GM19463 (cell line): ENCODE measurements at regions not wholly inside any gene's neighbourhood (a gene's known extent, or its start where the extent isn't known, plus 50 kb on each side); places are given as distances from the start of the nearest gene placed in this dataset.
"Not testable (repeated sequence)": the region's sequence is repeated elsewhere in the genome, so short reads cannot be mapped to it uniquely, and the experiment has no call there.

Experiments used
- ATAC-seq: cut with Tn5 transposase; IDR thresholded peaks from one replicate; pipeline ENCODE4 v1.9.1; 2021; ENCODE audit warnings: mild to moderate bottlenecking, moderate library complexity; ENCODE audit not compliant: unreplicated experiment

DNA sequence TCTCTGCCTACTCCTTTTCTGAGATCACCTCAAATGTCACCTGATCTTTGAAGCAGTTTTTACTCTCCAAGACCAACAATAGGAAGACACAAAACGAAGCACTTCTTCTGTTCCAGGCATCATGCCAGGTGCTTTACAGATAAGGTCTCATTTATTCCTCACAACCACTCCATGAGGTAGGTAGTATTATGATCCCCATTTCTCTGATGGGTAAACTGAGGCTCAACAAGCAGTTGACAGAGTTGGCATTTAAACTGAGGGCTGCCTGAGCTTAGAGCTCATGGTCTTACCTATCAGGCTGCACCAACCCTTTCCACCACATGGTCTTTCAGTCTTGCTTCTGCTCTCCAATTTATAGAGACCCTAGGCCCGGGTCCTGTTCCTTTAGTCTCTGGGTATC is 147.2 kb upstream of the JUN start:
- no peak for ATAC-seq

DNA sequence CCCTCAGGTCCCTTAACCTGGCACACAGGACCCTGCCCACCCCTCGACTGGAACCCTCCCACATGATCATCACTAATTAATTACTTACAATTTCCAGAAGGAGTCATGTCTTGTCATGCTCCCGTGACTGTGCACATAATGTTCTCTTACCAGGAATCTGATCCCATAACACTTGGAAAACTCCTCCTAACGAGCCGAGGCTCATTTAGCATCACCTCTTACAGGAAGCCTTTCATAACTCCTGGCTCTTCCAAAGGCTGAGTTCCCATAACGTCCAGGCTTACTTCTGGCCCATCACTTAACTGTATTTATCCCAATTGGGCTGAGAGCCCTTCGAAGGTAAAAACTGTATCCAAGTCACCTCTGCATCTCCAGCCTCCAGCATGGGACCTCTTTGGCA is 147.9 kb upstream of the JUN start:
- ATAC-seq, result no peak

DNA sequence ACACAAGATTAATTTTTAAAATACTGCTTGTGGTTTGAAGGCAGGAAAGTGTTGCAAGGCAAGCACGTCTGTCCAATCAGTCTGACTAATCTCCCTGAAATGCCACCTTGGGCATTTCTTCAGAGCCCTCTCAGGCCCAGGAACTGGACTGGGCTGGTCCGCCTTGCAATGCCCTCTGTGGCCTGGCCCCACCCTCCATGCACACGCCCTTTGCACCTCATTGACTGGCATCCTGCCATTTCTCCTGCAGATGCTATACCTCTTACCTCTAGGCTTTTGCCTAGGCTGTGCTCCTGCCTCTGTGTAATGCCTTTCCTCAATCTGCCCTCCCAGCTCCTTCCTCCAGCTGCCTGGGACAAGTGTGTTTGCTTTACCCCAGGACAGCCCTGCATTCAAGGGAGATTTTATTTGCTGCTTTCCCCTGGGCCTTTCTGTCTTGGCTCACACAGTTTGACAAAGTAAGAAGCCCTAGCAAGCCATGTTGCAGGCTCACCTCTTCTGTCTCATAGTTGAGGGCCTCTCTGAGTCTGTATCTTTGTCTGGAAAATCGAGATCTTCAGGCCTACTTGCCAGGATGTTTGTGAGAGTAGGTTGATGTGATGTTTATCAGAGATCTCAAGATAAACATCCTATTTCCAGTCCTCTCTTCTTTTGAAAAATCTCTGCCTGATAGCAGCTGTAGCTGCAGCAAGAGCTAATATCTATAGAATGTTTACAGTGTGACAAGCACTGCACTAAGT is 149.2 kb upstream of the JUN start:
- no peak for ATAC-seq

DNA sequence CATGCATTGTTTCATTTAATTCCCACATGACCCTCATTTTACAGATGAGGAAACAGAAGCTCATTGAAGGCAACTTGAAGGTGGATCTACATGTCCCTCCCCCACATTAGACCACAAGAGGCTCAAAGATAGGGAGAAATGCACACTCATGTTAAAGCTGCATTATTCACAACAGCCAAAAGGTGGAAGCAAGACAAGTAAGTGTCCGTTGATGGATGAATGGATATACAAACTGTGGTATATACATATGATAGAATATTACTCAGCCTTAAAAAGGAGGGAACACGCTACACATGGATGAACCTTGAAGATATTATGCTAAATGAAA is 149.7 kb upstream of the JUN start:
- no peak for ATAC-seq

DNA sequence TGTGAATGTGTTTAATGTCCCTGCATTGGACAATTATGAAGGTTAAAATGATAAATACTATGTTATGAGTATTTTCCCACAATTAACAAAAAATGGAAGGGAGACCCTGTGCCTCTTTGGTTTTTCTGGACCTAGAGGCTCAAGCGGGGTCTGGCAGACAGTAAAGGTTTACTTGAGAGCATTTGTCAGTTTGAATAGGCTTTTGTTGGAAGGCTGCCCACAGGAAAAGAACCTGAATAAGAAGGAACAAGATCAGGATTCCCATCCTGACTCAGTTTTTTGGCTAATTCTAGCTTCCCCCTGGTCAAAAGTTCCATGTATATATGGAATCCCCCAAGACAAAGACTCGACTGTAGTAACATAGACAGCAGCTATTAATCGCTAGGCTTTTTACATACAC is 150.9 kb upstream of the JUN start:
- ATAC-seq, result no peak

DNA sequence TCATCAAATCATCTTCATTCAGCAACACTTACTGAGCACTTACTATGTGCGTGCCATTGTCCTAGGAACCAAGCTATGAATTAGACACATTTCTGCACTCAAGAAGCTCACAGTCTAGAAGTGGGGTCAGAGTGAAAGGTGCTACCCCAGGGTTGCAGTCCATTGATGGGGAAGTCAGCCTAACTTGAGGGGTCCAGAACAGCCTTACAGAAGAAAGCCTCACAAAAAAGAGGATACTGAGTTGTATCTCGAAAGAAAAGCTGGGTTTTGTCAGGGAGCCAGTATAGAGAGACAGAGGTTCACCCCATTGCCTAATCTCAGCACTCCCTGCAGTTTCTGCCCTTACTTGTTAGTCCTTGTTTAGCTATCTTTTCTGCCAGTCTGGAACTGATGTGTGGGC is 153.1 kb upstream of the JUN start:
- ATAC-seq, result no peak

DNA sequence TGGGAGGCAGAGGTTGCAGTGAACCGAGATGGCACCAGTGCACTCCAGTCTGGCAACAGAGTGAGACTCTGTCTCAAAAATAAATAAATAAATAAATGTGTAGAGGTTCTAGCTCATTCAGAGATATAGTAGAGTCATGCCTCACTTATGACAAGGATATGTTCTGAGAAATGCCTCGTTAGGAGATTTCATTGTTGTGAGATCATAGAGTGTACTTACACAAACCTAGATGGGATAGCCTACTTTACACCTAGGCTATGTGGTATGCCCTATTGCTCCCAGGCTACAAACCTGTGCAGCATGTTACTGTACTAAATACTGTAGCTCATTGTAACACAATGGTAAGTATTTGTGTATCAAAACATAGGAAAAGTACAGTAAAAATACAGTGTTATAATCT is 155.3 kb upstream of the JUN start:
- no peak for ATAC-seq

DNA sequence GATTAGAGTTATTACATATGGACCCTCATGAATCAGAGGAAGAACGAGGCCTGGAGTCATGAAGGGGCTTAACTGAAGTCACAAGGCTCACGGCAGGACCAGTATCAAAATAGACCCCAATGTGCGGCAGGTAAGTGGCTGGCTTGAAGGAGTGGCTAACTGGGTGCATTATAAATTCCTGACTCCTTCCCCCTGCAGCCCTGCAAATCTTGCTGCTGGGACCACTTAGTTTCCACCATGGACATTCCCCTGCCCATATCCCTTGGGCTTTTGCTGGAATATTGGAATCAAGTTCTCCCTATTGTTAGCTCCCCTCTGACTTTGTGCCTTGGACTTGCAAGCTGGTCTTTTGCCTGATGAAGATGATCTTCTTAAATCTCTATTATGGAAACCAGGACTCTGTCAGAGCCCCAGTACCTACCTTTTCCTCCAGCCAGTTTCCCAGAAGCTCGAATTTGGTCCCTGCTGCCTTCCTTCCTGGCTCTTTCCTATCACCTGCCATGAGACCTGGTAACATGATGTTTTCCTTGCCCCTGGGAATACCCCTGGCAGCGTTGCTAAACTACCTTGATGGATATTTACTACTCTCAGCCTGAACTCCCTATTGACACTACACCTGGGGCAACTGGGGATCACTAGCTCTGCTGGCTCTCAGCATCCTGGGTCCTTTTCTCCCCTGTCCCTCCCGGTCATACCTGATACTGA is 156.0 kb upstream of the JUN start:
- ATAC-seq, result no peak

DNA sequence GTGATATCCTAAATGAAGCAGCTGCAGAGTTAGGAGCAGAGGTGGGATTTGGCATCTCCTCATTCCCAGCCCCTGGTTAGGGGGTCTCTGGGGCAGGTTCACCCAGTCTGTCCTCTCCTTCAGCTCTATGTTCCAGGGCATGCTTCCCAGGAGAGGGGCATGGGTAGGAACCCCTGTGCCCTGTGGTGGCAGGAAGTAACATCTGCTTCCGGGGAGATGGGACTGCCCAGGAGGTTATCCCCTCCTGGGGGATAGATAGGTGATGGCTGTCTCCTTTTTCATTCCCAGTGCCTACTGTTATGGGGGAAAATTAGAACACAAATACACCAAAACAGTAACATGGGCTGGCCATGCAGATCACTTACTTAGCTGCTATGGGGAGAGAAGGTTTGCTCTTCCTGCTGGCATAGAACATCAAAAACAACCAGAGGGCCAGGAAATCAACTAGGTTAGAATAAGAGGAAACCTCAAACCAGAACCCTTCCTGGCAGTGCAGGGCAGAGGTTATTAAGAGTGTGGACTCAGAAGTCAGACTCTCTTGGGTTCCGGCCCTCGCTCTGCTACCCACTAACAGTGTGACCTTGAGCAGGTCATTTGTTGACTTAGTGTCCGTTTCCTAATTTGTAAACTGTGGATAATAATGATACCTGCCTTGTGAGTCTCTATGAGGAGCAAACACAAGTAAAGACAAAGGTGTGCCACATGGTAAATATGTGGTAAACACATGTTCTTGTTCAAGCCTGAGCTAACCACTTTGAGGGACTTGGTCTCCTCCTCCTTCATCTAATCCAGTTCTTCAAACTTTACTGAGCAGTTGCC is 157.8 kb upstream of the JUN start:
- ATAC-seq, result no peak

DNA sequence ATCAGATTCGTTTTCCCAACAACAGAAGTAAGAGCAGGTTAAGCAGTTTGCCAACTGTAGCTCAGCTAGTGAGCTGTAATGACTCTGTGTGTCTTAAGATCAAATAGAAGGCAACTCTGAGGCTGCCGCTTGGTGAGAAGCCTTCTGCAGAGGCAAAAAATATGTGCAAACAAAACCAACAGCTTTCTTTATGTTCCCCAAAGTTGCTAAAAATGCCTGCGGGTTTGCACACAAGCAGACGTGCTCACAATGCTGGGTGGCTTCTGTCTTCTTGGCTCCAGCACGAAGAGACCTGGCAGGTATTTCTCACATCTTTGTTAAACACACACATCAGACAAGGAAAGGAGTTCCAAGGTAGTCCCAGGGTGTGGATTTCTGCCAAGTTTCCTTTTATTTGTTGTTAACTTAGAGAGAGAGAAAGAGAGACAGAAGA is 158.9 kb upstream of the JUN start:
- no peak for ATAC-seq

DNA sequence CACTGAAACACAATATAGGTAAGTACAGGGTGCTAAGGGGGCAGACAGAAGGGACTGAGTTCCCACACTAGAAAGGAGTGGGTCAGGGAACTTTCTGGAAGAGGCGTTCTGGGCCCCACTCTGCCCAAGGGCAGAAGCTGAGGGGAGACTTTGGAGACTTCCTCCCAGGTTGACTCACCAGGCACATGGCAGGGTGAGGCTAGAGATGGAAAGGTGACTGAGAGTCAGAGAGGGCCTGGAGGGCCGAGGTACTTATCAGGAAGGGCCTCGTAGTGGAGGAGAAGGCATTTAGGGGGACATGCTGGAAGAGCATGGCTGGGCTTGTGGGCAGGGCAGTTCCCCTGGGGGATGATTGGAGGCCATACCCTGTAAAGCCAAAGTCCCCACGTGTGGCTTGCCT is 159.9 kb upstream of the JUN start:
- no peak for ATAC-seq

DNA sequence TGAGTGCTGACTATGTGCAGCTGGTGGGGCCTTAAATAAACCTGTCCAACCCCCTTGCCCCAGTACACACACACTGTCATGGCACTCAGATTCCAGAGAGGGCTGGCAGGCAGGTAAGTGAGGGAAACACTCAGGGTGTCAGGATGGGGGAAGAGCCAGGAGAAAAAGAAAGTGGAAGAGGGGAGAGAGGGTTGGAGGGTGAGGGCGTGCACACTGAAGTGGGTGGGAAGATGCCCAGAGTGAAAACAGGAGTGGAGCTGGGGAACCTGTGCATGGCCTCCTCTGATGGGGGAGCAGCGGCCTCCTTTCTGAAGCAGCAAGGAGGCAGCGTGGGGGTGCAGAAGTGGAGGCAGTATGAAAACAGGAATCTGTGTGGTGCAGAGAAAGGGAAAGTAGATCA is 160.6 kb upstream of the JUN start:
- no peak for ATAC-seq

DNA sequence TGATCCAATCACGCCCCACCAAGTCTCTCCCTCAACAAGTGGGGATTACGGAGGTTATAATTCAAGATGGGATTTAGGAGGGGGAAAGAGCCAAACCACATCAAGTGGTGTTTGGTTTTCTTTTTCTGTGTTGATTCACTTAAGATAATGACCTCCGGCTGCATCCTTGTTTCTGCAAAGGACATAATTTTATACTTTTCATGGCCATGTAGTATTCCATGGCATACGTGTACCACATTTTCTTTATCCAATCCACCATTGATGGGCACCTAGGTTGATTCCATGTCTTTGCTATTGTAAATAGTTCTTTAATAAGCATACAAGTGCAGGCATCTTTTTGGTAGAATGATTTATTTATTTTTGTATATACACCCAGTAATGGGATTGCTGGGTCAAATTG is 162.5 kb upstream of the JUN start:
- no peak for ATAC-seq

DNA sequence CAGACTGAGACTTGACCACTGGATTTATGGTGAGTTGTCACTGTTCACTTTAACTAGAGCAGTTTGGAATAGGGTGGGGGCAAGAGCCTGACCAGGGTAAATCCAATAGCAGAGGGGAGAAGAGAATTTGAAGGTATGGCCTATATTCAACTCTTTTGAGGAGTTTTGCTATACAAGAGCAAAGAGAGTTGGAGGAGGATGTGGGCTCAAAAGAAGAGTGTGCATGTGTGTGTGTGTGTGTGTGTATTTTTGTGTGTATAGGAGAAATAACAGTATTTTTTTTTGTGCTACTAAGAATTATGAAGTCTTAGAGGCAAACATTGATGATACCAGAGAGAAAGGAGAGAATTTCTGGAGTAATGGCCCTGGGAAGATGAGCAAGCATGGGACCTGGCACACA is 164.8 kb upstream of the JUN start:
- ATAC-seq, result no peak

DNA sequence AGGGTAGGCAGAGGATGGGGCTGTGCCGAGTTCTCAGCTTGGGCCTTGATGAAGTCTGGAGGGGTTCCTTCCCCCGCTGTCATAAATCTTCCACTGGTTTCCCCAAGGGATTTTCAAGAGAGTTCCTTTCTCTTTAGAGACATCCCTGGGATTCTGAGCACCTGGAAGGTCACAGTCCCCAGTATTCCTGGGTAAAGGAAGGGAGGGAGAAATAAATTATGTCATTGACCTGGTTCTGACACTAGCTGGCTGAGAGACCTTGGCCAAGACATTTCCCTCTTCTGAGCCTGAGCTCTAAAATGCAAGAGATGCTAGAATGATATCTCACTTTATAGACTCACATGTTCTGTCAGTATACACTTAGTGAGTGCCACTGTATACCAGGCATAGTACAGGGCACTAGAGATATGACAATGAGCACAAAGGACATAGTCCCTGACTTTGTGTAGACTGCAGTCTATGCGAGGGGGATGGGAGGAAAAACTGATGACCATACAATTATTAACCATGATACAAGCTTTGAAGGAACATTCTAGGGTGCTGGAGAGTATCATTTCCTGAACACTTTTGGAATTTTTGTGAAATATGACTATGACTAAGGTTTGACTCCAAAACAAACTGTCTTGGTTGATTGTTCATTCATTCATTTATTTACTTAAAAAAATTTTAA is 165.8 kb upstream of the JUN start:
- ATAC-seq, result no peak

DNA sequence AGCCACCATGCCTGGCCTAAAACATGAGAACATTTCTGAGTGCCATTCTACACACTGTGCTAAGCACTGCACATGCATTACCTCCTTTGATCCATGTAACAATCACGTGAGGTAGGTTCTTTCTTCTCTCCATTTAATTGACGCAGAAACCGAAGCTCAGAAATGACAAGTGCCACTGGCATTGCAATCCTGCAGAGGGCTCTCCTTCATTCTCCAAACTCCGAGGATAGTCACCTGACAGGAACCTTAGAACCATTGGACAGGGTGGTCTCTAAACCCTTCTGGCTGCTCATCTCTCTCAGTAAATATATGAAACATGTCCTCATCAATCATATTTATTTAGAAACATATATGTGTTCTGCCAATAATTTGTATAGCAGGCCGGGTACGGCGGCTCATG is 167.1 kb upstream of the JUN start:
- ATAC-seq, result no peak

DNA sequence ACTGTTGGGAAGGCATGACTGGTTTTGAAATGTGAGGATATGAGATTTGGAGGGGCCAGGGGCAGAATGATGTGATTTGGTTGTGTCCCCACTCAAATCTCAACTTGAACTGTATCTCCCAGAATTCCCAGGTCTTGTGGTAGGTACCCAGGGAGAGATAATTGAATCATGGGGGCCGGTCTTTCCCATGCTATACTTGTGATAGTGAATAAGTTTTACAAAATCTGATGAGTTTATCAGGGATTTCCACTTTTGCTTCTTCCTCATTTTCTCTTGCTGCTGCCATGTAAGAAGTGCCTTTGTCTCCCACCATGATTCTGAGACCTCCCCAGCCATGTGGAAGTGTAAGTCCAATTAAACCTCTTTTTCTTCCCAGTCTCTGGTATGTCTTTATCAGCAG is 170.1 kb upstream of the JUN start:
- ATAC-seq, result not testable (repeated sequence)

DNA sequence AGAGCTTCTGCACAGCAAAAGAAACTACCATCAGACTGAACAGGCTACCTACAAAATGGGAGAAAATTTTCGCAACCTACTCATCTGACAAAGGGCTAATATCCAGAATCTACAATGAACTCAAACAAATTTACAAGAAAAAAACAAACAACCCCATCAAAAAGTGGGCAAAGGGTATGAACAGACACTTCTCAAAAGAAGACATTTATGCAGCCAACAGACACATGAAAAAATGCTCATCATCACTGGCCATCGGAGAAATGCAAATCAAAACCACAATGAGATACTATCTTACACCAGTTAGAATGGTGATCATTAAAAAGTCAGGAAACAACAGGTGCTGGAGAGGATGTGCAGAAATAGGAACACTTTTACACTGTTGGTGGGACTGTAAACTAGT is 179.4 kb upstream of the JUN start:
- not testable (repeated sequence) for ATAC-seq

DNA sequence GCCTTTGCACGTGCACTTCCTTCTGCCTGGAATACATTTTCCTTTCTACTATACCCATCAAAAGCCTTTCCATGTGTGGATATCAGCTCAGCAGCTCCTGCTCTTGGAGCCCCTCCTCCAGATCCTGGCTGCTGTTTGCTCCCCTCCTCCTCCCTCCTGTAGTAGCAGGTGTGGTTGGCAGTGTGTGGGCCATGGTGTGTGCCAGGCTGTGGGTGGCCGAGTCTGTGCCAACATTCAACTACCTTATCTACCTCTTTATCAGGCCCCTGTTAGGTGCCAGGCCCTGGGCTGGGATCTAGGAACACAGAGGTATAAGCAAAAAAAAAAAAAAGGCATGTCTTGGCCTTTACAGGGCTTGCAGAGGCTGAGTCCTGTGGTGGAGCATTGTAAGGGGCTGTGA is 180.6 kb upstream of the JUN start:
- no peak for ATAC-seq

DNA sequence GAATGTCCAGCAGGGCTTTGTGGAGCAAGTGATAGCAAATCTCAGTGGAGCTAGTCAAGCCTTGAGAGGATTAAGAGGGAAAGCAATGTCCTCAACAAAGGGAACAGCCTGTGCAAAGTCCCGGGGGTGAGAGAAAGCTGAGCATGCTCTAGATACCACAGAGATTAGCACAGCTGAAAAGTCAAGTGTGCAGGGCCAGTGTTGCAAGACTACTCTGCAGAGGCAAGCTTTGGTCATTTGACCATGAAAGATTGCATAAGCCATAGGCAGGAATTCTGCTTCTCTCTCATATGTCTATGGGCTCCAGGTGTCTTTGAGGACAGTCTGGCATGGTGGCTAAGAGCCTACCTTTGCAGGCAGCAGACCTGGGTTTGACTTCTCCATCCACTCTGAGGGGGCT is 181.0 kb upstream of the JUN start:
- no peak for ATAC-seq

DNA sequence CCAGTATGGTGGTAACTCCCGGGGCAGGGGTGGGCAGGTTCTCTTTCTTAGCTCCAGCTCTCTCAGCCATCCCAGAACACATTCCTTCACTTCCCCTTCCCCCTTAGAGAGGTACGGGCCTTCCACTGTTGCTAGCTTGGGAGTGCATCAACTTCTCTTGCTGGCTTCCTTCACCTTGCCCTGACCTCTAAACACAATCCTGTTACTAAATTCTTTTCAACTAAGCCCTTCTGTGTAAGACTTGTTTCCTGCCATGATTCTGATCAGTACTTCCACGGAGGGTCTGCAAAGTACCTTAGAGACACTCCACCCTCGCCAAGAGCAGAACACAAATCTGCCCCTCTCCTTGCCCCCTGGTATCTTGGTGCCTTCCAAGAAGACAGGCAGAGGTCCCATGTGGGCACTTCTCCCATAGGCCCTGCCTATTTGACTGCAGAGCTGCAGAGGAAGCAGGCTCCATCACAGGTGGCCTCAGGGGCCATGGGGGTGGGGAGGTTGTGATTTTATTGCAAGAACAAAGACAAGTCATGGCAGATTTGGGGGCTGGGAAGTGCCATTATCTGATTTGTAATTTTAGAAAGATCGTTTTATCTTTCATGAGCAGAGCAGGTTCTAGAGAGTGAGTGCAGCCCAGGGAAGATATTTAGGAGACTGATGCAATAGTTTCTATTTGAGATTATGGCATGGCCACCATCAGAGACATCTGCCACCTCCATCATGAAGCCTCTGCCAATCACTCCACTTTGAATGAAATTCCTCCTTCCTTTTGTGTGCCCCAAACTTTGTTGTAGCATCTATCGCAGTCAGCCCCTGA is 182.5 kb upstream of the JUN start:
- ATAC-seq, result no peak
